Neural progenitor cell (in vitro differentiated cells): ENCODE measurements at regions not wholly inside any gene's neighbourhood (a gene's known extent, or its start where the extent isn't known, plus 50 kb on each side); places are given as distances from the start of the nearest gene placed in this dataset.

Experiments used
- DNase-seq: peaks from one replicate; pipeline ENCODE4 v3.0.0-alpha.2; 2016; ENCODE audit warnings: low spot score
- H2AFZ ChIP-seq: fragments of 200-600 bp; sonication (generic); replicated peaks from 2 replicates; pipeline ENCODE4 v1.6.1; 2016; ENCODE audit warnings: antibody characterized with exemption
- H3F3A ChIP-seq: fragments of 200-600 bp; sonication (generic); 2 replicates; pipeline ENCODE4 v1.6.1; 2016; ENCODE audit warnings: antibody characterized with exemption, low read depth
- H3K27ac ChIP-seq: fragments of 200-600 bp; sonication (generic); 2 replicates; pipeline ENCODE4 v1.5.1; 2016; ENCODE audit warnings: mild to moderate bottlenecking
- H3K27me3 ChIP-seq: fragments of 200-600 bp; sonication (generic); 2 replicates; pipeline ENCODE4 v1.6.1; 2016; ENCODE audit warnings: mild to moderate bottlenecking, moderate library complexity
- H3K36me3 ChIP-seq: fragments of 200-600 bp; sonication (generic); 2 replicates; pipeline ENCODE4 v1.5.1; 2016
- H3K4me1 ChIP-seq: fragments of 200-600 bp; sonication (generic); 2 replicates; pipeline ENCODE4 v1.6.1; 2016; ENCODE audit warnings: mixed run types
- H3K4me2 ChIP-seq: fragments of 200-600 bp; sonication (generic); 2 replicates; pipeline ENCODE4 v1.6.1; 2016
- H3K4me3 ChIP-seq: fragments of 200-600 bp; sonication (generic); 2 replicates; pipeline ENCODE4 v1.5.1; 2016
- H3K79me2 ChIP-seq: fragments of 200-600 bp; sonication (generic); 2 replicates; pipeline ENCODE4 v1.6.1; 2016; ENCODE audit warnings: low read depth
- H3K9ac ChIP-seq: fragments of 200-600 bp; sonication (generic); 2 replicates; pipeline ENCODE4 v1.6.1; 2016
- H3K9me3 ChIP-seq: fragments of 200-600 bp; sonication (generic); 2 replicates; pipeline ENCODE4 v1.5.1; 2016; ENCODE audit warnings: low read depth
- H4K20me1 ChIP-seq: fragments of 200-600 bp; sonication (generic); 2 replicates; pipeline ENCODE4 v1.6.1; 2016; ENCODE audit warnings: low read depth
- H3K27ac Mint-ChIP-seq: 3 replicates; pipeline ENCODE4 v1.8.0; 2021; ENCODE audit warnings: mixed read lengths
- H3K27me3 Mint-ChIP-seq: 2 replicates; pipeline ENCODE4 v1.8.0; 2022; ENCODE audit warnings: low read depth, mild to moderate bottlenecking, inconsistent platforms, moderate library complexity, mixed read lengths; ENCODE audit not compliant: insufficient read depth
- H3K36me3 Mint-ChIP-seq: 3 replicates; pipeline ENCODE4 v1.8.0; 2021; ENCODE audit warnings: mixed read lengths
- H3K4me1 Mint-ChIP-seq: 3 replicates; pipeline ENCODE4 v1.8.0; 2021; ENCODE audit warnings: mixed read lengths
- H3K4me3 Mint-ChIP-seq: 3 replicates; pipeline ENCODE4 v1.8.0; 2021; ENCODE audit warnings: mild to moderate bottlenecking, moderate library complexity, mixed read lengths
- H3K9me3 Mint-ChIP-seq: 3 replicates; pipeline ENCODE4 v1.8.0; 2020; ENCODE audit warnings: mixed read lengths
- CTCF ChIP-seq: fragments of 200-600 bp; sonication (generic); IDR thresholded peaks from 2 replicates; pipeline ENCODE4 v1.5.1; 2017; ENCODE audit warnings: antibody characterized with exemption, mild to moderate bottlenecking
- EZH2 ChIP-seq: fragments of 200-600 bp; sonication (generic); IDR thresholded peaks from 2 replicates; pipeline ENCODE4 v1.6.1; 2017; ENCODE audit warnings: antibody characterized with exemption, mild to moderate bottlenecking, moderate library complexity
- EZH2phosphoT487 ChIP-seq: fragments of 200-600 bp; sonication (generic); IDR thresholded peaks from 2 replicates; pipeline ENCODE4 v1.6.1; 2017; ENCODE audit warnings: antibody characterized with exemption

- Histone ChIP-seq H3K9me3 (no peaks in the 10 kb centered on the region), H3K4me1 (peaks cover 35% of the 10 kb centered on the region), H3K4me2 (no peak overlapping the region), H3K79me2 (no peaks in the 10 kb centered on the region), H3K9ac (no peak overlapping the region), H3F3A (peaks cover 28% of the 10 kb centered on the region), H3K36me3 (no peaks in the 10 kb centered on the region), H3K27me3 (no peaks in the 10 kb centered on the region), H2AFZ (no peak overlapping the region), H3K27ac (no peak overlapping the region), H3K4me3 (no peak overlapping the region), H4K20me1 (no peaks in the 10 kb centered on the region)
- Mint-ChIP-seq H3K36me3 (no peaks in the 10 kb centered on the region), H3K4me1 (peaks cover 45% of the 10 kb centered on the region), H3K27me3 (peaks cover 5% of the 10 kb centered on the region), H3K9me3 (peaks cover 7% of the 10 kb centered on the region), H3K27ac (no peak overlapping the region), H3K4me3 (no peak overlapping the region)
- no peak for DNase-seq
- TF ChIP-seq EZH2 (no peak), CTCF (no peak), EZH2phosphoT487 (no peak)
These were observed 306.0 kb downstream of the ZNF608 start for GRCh38 chr5:124440471-124440870.

GRCh38 chr5:124439609-124440008 lies 306.8 kb downstream of the ZNF608 start:
- peaks cover 14% of the 10 kb centered on the region for H3K9me3 Mint-ChIP-seq

GRCh38 chr5:124438903-124439281 lies 307.5 kb downstream of the ZNF608 start:
- no peak overlapping the region for H3K4me3 ChIP-seq

More at GRCh38 chr5:124439609-124440008, 306.8 kb downstream of the ZNF608 start:
- Mint-ChIP-seq H3K4me1 (peaks cover 42% of the 10 kb centered on the region), H3K36me3 (peaks cover 4% of the 10 kb centered on the region), H3K27me3 (peaks cover 5% of the 10 kb centered on the region), H3K4me3 (no peak overlapping the region), H3K27ac (no peak overlapping the region)
- peaks cover 3% of the 10 kb centered on the region for H3K36me3 ChIP-seq
- H3K4me2 ChIP-seq: peak overlapping the region; percentile 70
- no peak for DNase-seq
- no peaks in the 10 kb centered on the region for H4K20me1 ChIP-seq
- no peak overlapping the region for H3K4me3 ChIP-seq
- no peak overlapping the region for H2AFZ ChIP-seq
- H3K79me2 ChIP-seq: no peaks in the 10 kb centered on the region
- H3K27ac ChIP-seq: no peak overlapping the region
- no peaks in the 10 kb centered on the region for H3K9me3 ChIP-seq
- H3F3A ChIP-seq: peaks cover 28% of the 10 kb centered on the region
- no peak overlapping the region for H3K9ac ChIP-seq
- no peaks in the 10 kb centered on the region for H3K27me3 ChIP-seq
- peaks cover 35% of the 10 kb centered on the region for H3K4me1 ChIP-seq
- TF ChIP-seq EZH2 (no peak), CTCF (no peak), EZH2phosphoT487 (no peak)

More at GRCh38 chr5:124438903-124439281, 307.5 kb downstream of the ZNF608 start:
- TF ChIP-seq CTCF (no peak), EZH2 (no peak), EZH2phosphoT487 (no peak)
- peak; percentile 37 for DNase-seq
- no peak overlapping the region for H3K9ac ChIP-seq
- Mint-ChIP-seq H3K4me1 (peaks cover 42% of the 10 kb centered on the region), H3K9me3 (peaks cover 21% of the 10 kb centered on the region), H3K27me3 (peaks cover 5% of the 10 kb centered on the region), H3K4me3 (peak overlapping the region; percentile 41), H3K27ac (peak overlapping the region; percentile 91), H3K36me3 (peaks cover 4% of the 10 kb centered on the region)
- H3K27me3 ChIP-seq: no peaks in the 10 kb centered on the region
- peaks cover 35% of the 10 kb centered on the region for H3K4me1 ChIP-seq
- no peaks in the 10 kb centered on the region for H4K20me1 ChIP-seq
- H3F3A ChIP-seq: peaks cover 28% of the 10 kb centered on the region
- H3K27ac ChIP-seq: no peak overlapping the region
- peak overlapping the region; percentile 70 for H3K4me2 ChIP-seq
- peaks cover 5% of the 10 kb centered on the region for H3K36me3 ChIP-seq
- no peak overlapping the region for H2AFZ ChIP-seq
- H3K9me3 ChIP-seq: no peaks in the 10 kb centered on the region
- no peaks in the 10 kb centered on the region for H3K79me2 ChIP-seq
